GM19238 (cell line): ENCODE measurements at regions not wholly inside any gene's neighbourhood (a gene's known extent, or its start where the extent isn't known, plus 50 kb on each side); places are given as distances from the start of the nearest gene placed in this dataset.

ENCODE experiments used
- DNase-seq: peaks from one replicate; pipeline ENCODE4 v3.0.0; 2011; ENCODE audit warnings: low spot score; ENCODE audit not compliant: insufficient read length

DNA sequence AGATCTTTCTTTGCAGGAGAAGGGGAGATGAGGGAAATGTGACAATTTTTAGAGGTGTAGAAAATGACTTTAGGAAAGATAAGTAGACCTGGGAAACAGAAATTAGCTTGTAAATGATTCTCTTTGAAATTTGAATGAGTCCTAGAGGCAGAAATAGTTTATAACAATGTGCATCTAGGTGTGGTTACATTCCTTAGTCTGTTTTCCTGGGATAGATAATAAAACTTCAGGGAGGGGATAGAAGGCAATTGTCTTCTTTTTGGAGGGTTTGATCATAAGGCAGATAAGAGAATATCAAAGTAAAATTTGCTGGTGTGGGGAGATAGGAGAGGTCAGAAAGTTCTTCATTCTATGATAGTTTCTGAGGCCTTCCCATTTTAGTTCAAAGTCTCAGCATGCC is 1344.3 kb upstream of the LRRTM1 start:
- DNase-seq, result no peak

DNA sequence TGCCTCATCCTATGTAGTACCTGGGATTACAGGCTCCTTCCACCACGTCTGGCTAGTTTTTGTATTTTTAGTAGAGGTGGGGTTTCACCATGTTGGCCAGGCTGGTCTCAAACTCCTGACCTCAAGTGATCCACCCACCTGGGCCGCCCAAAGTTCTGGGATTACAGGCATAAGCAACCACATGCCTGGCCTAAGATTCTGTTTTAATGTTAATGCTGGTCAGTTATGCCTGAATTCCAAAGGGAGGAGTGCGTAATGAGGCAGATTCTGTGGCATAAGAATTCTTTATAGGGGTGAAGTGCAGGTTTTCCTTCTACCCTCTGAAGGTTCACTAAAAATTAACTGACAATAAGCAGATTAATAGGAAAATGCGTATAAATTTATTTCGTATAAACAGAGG is 1343.8 kb upstream of the LRRTM1 start:
- DNase-seq, result no peak

DNA sequence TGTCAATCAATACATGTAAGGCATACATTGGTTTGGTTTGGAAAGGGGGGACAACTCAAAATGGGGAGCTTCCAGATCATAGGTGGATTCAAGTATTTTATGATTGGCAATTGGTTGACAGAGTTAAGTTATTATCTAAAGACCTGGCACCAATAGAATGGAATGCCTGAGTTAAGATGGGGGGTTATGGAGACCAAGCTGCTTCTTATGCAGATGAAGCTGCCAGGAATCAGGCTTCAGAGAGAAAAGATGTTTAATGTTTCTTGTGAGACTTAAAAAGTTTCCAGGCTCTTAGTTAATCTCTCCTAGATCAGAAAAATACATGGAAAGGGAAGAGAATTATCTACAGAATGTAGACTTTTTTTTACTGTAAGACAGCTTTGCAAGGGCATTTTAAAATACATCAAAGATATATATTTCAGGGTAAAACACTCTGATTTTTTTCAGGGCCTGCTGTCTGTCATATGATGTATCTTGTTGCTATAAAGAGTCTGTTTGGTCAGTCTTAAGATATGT is 1343.2 kb upstream of the LRRTM1 start:
- DNase-seq, result no peak

GRCh38 chr2:81645745-81646301 is 1341.3 kb upstream of the LRRTM1 start:
- no peak for DNase-seq

DNA sequence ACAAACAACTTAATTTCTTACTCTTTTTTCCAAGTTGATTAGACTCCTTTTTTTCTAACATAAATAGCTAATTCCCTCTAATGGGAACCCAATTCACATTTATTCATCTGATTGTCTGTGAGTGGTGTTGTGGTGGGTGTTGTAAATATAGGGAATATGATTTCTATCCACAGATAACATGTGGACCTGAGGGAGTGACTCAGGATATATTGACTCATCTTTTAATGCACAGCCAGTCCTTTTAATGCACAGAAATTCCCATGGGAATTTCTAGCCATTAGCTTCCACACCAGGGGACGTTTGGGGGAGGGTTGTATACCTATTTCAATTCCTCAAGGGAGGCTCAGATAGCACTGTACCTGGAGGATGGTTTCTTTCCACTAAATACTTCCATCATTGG is 1339.6 kb upstream of the LRRTM1 start:
- no peak for DNase-seq

DNA sequence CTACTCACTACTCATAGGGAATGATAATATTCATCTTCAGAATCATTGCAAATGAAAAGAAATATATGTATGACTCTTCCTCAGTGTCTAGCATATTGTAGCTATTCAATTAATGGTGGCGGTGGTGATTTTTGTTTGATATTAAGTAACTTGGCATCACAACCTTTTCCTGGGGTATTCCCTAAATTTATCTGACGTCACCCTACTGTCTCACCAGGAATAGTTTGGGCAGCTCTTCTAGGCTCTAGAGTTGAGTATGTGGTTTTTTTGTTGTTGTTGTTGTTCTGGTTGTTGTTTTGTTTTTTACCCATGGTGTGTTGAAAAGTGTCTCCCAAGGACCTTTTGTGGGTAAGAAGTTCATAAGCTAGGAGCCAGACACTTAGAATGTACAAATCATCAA is 1320.3 kb upstream of the LRRTM1 start:
- no peak for DNase-seq

- DNase-seq, result no peak
Measured at GRCh38 chr2:81600088-81600487, 1295.5 kb upstream of the LRRTM1 start.

DNA sequence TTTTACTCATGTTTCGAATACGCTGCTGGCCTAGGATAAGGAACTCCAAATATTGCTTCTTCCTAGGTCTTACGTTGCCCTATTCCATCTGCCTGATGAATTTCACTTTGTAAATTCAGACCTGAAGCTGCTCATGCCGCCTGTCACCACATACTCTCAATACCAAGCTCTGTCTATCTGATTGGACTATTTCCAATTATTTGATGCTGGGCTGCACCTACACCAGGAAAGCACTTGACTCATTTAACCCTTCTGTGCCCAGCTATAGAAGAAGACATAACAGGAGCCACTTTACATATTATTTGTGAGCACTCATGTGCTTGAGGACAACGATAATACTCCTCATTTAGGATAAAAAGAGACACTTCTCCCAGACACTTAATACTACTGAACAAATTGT is 1293.9 kb upstream of the LRRTM1 start:
- no peak for DNase-seq

- DNase-seq, result no peak
Measured at GRCh38 chr2:81589406-81589805, 1284.9 kb upstream of the LRRTM1 start.

DNA sequence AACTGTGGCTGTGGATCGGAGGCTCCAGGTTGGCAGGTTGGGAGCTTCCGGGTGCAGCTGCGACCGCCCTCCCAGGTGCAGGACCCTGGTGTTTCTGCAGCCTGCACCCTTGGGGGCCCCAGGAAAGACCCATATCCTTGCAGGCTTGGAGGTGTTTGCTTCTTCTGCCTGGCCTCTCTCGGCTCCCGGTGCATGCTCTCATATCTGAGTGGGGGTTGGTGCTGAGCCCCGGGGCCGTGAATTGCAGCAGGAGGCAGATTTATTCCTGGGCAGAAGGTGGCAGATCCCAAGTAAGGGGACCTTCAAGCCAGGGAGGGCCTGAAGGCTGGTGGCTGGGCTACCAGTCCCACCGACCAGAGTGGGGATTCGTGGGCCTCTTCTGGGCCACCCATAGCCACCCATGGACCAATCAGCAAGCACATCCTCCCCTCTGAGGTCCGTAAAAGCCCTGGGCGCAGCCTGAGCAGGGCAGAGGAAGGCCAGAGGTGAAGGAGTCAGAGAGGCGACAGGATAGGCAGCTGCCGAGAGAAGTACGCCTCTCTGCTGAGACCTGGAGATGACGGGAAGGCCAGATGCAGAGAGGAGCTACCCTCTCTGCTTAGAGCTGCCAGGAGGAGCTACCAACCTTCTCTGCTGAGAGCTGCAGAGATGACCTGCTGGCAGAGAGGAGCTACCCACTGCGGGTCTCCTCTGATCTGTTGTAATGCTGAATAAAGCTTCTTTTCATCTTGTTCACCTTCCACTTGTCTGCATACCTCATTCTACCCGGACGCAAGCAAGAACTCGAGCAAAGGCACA is 1279.0 kb upstream of the LRRTM1 start:
- DNase-seq, result no peak

DNA sequence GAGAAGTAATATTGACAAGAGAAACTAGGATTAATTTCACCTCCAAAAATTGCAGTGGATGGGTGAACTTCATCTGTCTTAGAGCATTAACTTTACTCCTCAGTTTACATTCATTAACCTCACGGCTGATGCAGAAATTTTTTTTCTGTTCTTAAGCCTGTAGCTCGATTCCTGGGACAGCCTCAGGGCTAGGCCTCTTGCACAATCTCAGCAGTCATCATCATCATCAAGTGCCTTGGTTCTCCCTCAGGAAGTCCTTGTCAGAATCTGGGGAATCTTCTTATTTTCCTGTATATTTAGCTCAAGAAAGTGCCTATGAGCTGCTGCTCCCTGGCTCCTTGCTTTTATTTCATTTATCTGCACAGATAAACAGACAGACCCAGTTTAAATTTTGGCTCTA is 1272.2 kb upstream of the LRRTM1 start:
- no peak for DNase-seq

- no peak for DNase-seq
Measured at GRCh38 chr2:81551040-81551634, 1246.6 kb upstream of the LRRTM1 start.

- no peak for DNase-seq
Measured at GRCh38 chr2:81550277-81550676, 1245.7 kb upstream of the LRRTM1 start.

- no peak for DNase-seq
Measured at GRCh38 chr2:81549646-81550045, 1245.1 kb upstream of the LRRTM1 start.

GRCh38 chr2:81545626-81546025 is 1241.1 kb upstream of the LRRTM1 start:
- no peak for DNase-seq

- no peak for DNase-seq
Measured at GRCh38 chr2:81542119-81542518, 1237.6 kb upstream of the LRRTM1 start.

DNA sequence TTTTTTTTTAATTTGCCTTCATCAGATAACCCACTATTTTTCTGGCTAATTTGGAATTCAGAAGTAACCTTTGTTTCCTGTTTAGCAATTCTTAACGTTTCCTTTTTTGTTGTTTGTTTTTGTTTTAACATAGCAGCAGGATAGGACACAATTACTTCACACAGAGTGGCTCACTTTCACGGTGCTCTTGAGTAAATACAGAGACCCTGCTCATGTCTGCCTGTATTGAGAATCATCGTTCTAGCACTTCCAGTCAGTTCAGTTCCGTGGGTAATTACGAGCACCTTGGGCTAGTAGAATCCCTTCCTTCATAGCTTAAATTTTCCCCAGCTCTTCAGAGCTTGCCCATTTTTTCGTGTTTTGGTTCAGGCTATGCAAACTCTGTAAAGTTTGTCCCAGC is 1225.4 kb upstream of the LRRTM1 start:
- no peak for DNase-seq

DNA sequence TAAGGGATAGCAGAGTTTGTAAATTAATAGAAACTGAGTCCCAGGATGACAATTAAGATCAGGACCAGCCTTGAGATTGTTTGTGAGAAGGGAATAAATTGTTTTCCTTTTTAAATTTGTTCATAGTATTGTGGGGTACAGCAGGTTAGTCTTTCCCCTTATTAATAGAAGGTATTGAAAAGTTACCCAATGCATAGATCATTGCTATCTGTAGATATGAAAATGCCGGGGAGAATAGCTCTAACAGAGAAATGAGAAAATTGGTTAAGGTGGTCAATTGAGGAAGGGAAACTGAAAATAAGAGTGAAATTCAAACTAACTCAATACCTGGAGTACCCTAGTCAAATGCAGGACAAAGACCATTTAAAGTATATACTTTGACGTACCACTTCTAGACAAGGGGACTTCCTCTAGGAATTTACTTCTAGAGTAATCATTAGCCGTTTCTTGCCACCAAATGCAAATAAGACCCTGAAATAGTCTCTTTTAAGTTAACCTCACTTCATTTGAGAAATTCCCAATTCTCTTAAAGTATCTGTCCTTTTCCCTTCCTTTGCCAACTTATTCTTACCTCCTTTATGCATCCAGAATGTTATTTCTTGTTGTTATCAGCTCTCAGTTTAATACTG is 1224.4 kb upstream of the LRRTM1 start:
- DNase-seq, result no peak

- no peak for DNase-seq
Measured at GRCh38 chr2:81523344-81523743, 1218.8 kb upstream of the LRRTM1 start.

GRCh38 chr2:81513328-81513727 is 1208.8 kb upstream of the LRRTM1 start:
- no peak for DNase-seq

- no peak for DNase-seq
Measured at GRCh38 chr2:81505586-81505985, 1201.0 kb upstream of the LRRTM1 start.

GRCh38 chr2:81495556-81495955 is 1191.0 kb upstream of the LRRTM1 start:
- no peak for DNase-seq
